HEK293 (cell line): ENCODE measurements at regions not wholly inside any gene's neighbourhood (a gene's known extent, or its start where the extent isn't known, plus 50 kb on each side); places are given as distances from the start of the nearest gene placed in this dataset.
A peak's percentile ranks its signal among the peaks of the same experiment; 100 is the strongest.

Source experiments
- CTCF ChIA-PET: fragments of 350-600 bp; formaldehyde crosslinking; extraction: SDS; loops from one replicate; lab custom pipeline; 2021; ENCODE audit warnings: antibody characterized with exemption; lab: Yijun Ruan, JAX
- POLR2A ChIA-PET: fragments of 300-600 bp; formaldehyde crosslinking; extraction: SDS; loops from one replicate; lab custom pipeline; 2020; ENCODE audit warnings: antibody characterized with exemption, inconsistent platforms; lab: Yijun Ruan, JAX
- H3K27ac ChIP-seq: fragments of 200-500 bp; sonication (Bioruptor generic); 2 replicates; pipeline ENCODE4 v1.5.1; 2014; ENCODE audit warnings: low read depth, low read length, control low read depth, inconsistent platforms; ENCODE audit errors: extremely low read depth
- H3K36me3 ChIP-seq, 2 experiments: fragments of 200-500 bp in 1 of 2; sonication (Bioruptor generic) in 1 of 2; 1 replicate in 1 of 2; 2 replicates in 1 of 2; pipeline ENCODE4 v1.5.1; 2014 to 2017; ENCODE audit warnings: inconsistent platforms in 2 of 2, low read length in 2 of 2; ENCODE audit not compliant: control insufficient read depth in 2 of 2, insufficient read depth in 1 of 2
- H3K4me1 ChIP-seq: fragments of 200-500 bp; sonication (Bioruptor generic); 2 replicates; pipeline ENCODE4 v1.5.1; 2014; ENCODE audit warnings: mild to moderate bottlenecking, low read length, inconsistent platforms; ENCODE audit not compliant: control insufficient read depth, insufficient read depth
- H3K4me3 ChIP-seq: 2 replicates; pipeline ENCODE4 v1.5.1; 2011; ENCODE audit warnings: low read depth, mild to moderate bottlenecking, control low read depth, low read length, moderate library complexity
- H3K9me3 ChIP-seq: fragments of 200-500 bp; sonication (Bioruptor generic); 2 replicates; pipeline ENCODE4 v1.5.1; 2014; ENCODE audit warnings: low read depth, low read length, inconsistent platforms; ENCODE audit not compliant: control insufficient read depth, insufficient read depth
- GLI2 ChIP-seq: fragments of 450-650 bp; formaldehyde crosslinking; IDR thresholded peaks from 2 replicates; pipeline ENCODE4; 2017; ENCODE audit warnings: missing biosample characterization, missing genetic modification characterization, low read depth, borderline replicate concordance
- KLF16 ChIP-seq: fragments of 450-650 bp; formaldehyde crosslinking; IDR thresholded peaks from 2 replicates; pipeline ENCODE4 v1.5.1; 2017; ENCODE audit warnings: missing biosample characterization, missing genetic modification characterization
- KLF8 ChIP-seq: fragments of 450-650 bp; formaldehyde crosslinking; IDR thresholded peaks from 2 replicates; pipeline ENCODE4 v1.5.1; 2016; ENCODE audit warnings: missing biosample characterization, missing genetic modification characterization
- PATZ1 ChIP-seq: fragments of 450-650 bp; formaldehyde crosslinking; IDR thresholded peaks from 2 replicates; pipeline ENCODE4 v1.5.1; 2016; ENCODE audit warnings: missing biosample characterization, missing genetic modification characterization
- SCRT1 ChIP-seq: fragments of 450-650 bp; formaldehyde crosslinking; IDR thresholded peaks from 2 replicates; pipeline ENCODE4 v1.5.1; 2016; ENCODE audit warnings: missing biosample characterization, missing genetic modification characterization, borderline replicate concordance
- SP7 ChIP-seq: fragments of 450-650 bp; formaldehyde crosslinking; IDR thresholded peaks from 2 replicates; pipeline ENCODE4 v1.5.1; 2016; ENCODE audit warnings: missing biosample characterization, missing genetic modification characterization
- YY1 ChIP-seq: fragments of 450-650 bp; formaldehyde crosslinking; IDR thresholded peaks from 2 replicates; pipeline ENCODE4 v1.5.1; 2018; ENCODE audit warnings: missing biosample characterization, missing genetic modification characterization
- ZBTB1 ChIP-seq: fragments of 450-650 bp; formaldehyde crosslinking; IDR thresholded peaks from 2 replicates; pipeline ENCODE4 v1.5.1; 2016; ENCODE audit warnings: missing biosample characterization, missing genetic modification characterization
- ZBTB17 ChIP-seq: fragments of 450-650 bp; formaldehyde crosslinking; IDR thresholded peaks from 2 replicates; pipeline ENCODE4 v1.5.1; 2016; ENCODE audit warnings: missing biosample characterization, missing genetic modification characterization
- ZFP3 ChIP-seq: fragments of 450-650 bp; formaldehyde crosslinking; IDR thresholded peaks from 2 replicates; pipeline ENCODE4 v1.5.1; 2016; ENCODE audit warnings: low read depth, missing biosample characterization, missing genetic modification characterization
- ZNF10 ChIP-seq: fragments of 450-650 bp; formaldehyde crosslinking; IDR thresholded peaks from 2 replicates; pipeline ENCODE4 v1.5.1; 2017; ENCODE audit warnings: missing biosample characterization, missing genetic modification characterization
- ZNF140 ChIP-seq: fragments of 450-650 bp; formaldehyde crosslinking; IDR thresholded peaks from 2 replicates; pipeline ENCODE4 v1.5.1; 2016; ENCODE audit warnings: missing biosample characterization, missing genetic modification characterization
- ZNF248 ChIP-seq: fragments of 450-650 bp; formaldehyde crosslinking; IDR thresholded peaks from 2 replicates; pipeline ENCODE4 v1.5.1; 2017; ENCODE audit warnings: missing biosample characterization, missing genetic modification characterization
- ZNF274 ChIP-seq, 2 experiments: fragments of 200-500 bp in 1 of 2; fragments of 450-650 bp in 1 of 2; sonication (Bioruptor generic) in 1 of 2; formaldehyde crosslinking in 1 of 2; IDR thresholded peaks; 2 replicates each; pipeline versions ENCODE4 v1.5.1 to v1.6.1; 2014 to 2016; ENCODE audit warnings: borderline replicate concordance in 1 of 2, inconsistent platforms in 1 of 2, low read length in 1 of 2, missing biosample characterization in 1 of 2, missing genetic modification characterization in 1 of 2
- ZNF362 ChIP-seq: fragments of 450-650 bp; formaldehyde crosslinking; IDR thresholded peaks from 2 replicates; pipeline ENCODE4 v1.5.1; 2016; ENCODE audit warnings: missing biosample characterization, missing genetic modification characterization
- ZNF501 ChIP-seq: fragments of 450-650 bp; formaldehyde crosslinking; IDR thresholded peaks from 2 replicates; pipeline ENCODE4 v1.5.1; 2016; ENCODE audit warnings: missing biosample characterization, missing genetic modification characterization
- ZNF521 ChIP-seq: fragments of 450-650 bp; formaldehyde crosslinking; IDR thresholded peaks from 2 replicates; pipeline ENCODE4 v1.5.1; 2017; ENCODE audit warnings: missing biosample characterization, mild to moderate bottlenecking, missing genetic modification characterization
- ZNF571 ChIP-seq: fragments of 450-650 bp; formaldehyde crosslinking; IDR thresholded peaks from 2 replicates; pipeline ENCODE4 v1.5.0; 2017; ENCODE audit warnings: missing biosample characterization, missing genetic modification characterization
- ZNF580 ChIP-seq: fragments of 450-650 bp; formaldehyde crosslinking; IDR thresholded peaks from 2 replicates; pipeline ENCODE4 v1.5.1; 2016; ENCODE audit warnings: missing biosample characterization, missing genetic modification characterization
- ZNF629 ChIP-seq: fragments of 450-650 bp; formaldehyde crosslinking; IDR thresholded peaks from 2 replicates; pipeline ENCODE4 v1.5.1; 2017; ENCODE audit warnings: missing biosample characterization, missing genetic modification characterization
- ZNF660 ChIP-seq: fragments of 450-650 bp; IDR thresholded peaks from 2 replicates; pipeline ENCODE4 v1.5.1; 2018; ENCODE audit warnings: missing biosample characterization, mild to moderate bottlenecking, missing genetic modification characterization
- ZNF664 ChIP-seq: fragments of 450-650 bp; formaldehyde crosslinking; IDR thresholded peaks from 2 replicates; pipeline ENCODE4 v1.5.1; 2016; ENCODE audit warnings: missing biosample characterization, missing genetic modification characterization
- ZNF830 ChIP-seq: fragments of 450-650 bp; IDR thresholded peaks from 2 replicates; pipeline ENCODE4 v1.5.0; 2018; ENCODE audit warnings: missing biosample characterization, missing genetic modification characterization, low read depth, mild to moderate bottlenecking, moderate library complexity
- ZSCAN5A ChIP-seq: fragments of 450-650 bp; formaldehyde crosslinking; IDR thresholded peaks from 2 replicates; pipeline ENCODE4 v1.5.1; 2016; ENCODE audit warnings: missing biosample characterization, missing genetic modification characterization
- TF ChIP-seq, protein P1 (sequence below): fragments of 450-650 bp; formaldehyde crosslinking; conservative IDR thresholded peaks from 2 replicates; pipeline ENCODE4 v1.5.1; 2016; ENCODE audit warnings: low read depth, missing biosample characterization, missing genetic modification characterization
- TF ChIP-seq, protein P2 (sequence below): fragments of 450-650 bp; formaldehyde crosslinking; IDR thresholded peaks from 2 replicates; pipeline ENCODE4 v1.5.1; 2016; ENCODE audit warnings: missing biosample characterization, missing genetic modification characterization

GRCh38 chr3:115513416-115513800, 109.9 kb upstream of the GAP43 start (continued):
- no peak for TF ChIP-seq KLF8 (tag by site-specific recombination)
- TF ChIP-seq ZNF580 (tag by site-specific recombination), result no peak
- no peak for TF ChIP-seq GLI2 (tag by site-specific recombination)
- no peak for TF ChIP-seq PATZ1 (tag by site-specific recombination)
- TF ChIP-seq SP7, result peak; percentile 71
- no peak for TF ChIP-seq ZFP3 (tag by site-specific recombination)
- 0 out of 2 replicates have a peak, but pooled peaks have one; percentile 4 for TF ChIP-seq ZNF660 (tag by site-specific recombination)
- TF ChIP-seq ZNF629 (tag by site-specific recombination), result peak; percentile 10; the same call in 1 of the 2 replicates
- no peak for TF ChIP-seq ZNF140
- TF ChIP-seq ZNF571 (tag by site-specific recombination), result no peak
- TF ChIP-seq ZNF362 (tag by site-specific recombination), result peak; percentile 79
- TF ChIP-seq ZNF274 (IDR thresholded peaks at IDR 0.05; ENCODE audit: low read length), result no peak
- no peak for TF ChIP-seq ZNF274 (tag by site-specific recombination; IDR thresholded peaks at IDR 0.05; ENCODE audit: borderline replicate concordance)
- no peak for TF ChIP-seq ZSCAN5A (tag by site-specific recombination)
- TF ChIP-seq ZNF10, result no peak
- no peak for TF ChIP-seq YY1 (tag by site-specific recombination)
- no peak for TF ChIP-seq ZNF501 (tag by site-specific recombination)
- TF ChIP-seq ZBTB1 (tag by site-specific recombination), result no peak
- no peak for TF ChIP-seq ZNF521 (tag by site-specific recombination)
- TF ChIP-seq ZNF664, result no peak
- no peak for TF ChIP-seq ZNF248 (tag by site-specific recombination)
- TF ChIP-seq ZNF830 (tag by site-specific recombination), result no peak
- no peak for TF ChIP-seq KLF16 (tag by site-specific recombination)
- no peak for TF ChIP-seq ZBTB17
- no peak for TF ChIP-seq SCRT1 (tag by site-specific recombination)
- TF ChIP-seq, all 188 proteins: peak for 6

GRCh38 chr3:115517457-115518050, 105.8 kb upstream of the GAP43 start:
- H3K4me1 ChIP-seq, result no peaks in the 10 kb centered on the region
- no peaks in the 10 kb centered on the region for H3K36me3 ChIP-seq
- POLR2A ChIA-PET, result no interaction called here
- H3K27ac ChIP-seq, result no peak overlapping the region
- CTCF ChIA-PET, result no interaction called here
- no peaks in the 10 kb centered on the region for H3K9me3 ChIP-seq
- H3K4me3 ChIP-seq, result no peak overlapping the region
- TF ChIP-seq, protein P1, sequence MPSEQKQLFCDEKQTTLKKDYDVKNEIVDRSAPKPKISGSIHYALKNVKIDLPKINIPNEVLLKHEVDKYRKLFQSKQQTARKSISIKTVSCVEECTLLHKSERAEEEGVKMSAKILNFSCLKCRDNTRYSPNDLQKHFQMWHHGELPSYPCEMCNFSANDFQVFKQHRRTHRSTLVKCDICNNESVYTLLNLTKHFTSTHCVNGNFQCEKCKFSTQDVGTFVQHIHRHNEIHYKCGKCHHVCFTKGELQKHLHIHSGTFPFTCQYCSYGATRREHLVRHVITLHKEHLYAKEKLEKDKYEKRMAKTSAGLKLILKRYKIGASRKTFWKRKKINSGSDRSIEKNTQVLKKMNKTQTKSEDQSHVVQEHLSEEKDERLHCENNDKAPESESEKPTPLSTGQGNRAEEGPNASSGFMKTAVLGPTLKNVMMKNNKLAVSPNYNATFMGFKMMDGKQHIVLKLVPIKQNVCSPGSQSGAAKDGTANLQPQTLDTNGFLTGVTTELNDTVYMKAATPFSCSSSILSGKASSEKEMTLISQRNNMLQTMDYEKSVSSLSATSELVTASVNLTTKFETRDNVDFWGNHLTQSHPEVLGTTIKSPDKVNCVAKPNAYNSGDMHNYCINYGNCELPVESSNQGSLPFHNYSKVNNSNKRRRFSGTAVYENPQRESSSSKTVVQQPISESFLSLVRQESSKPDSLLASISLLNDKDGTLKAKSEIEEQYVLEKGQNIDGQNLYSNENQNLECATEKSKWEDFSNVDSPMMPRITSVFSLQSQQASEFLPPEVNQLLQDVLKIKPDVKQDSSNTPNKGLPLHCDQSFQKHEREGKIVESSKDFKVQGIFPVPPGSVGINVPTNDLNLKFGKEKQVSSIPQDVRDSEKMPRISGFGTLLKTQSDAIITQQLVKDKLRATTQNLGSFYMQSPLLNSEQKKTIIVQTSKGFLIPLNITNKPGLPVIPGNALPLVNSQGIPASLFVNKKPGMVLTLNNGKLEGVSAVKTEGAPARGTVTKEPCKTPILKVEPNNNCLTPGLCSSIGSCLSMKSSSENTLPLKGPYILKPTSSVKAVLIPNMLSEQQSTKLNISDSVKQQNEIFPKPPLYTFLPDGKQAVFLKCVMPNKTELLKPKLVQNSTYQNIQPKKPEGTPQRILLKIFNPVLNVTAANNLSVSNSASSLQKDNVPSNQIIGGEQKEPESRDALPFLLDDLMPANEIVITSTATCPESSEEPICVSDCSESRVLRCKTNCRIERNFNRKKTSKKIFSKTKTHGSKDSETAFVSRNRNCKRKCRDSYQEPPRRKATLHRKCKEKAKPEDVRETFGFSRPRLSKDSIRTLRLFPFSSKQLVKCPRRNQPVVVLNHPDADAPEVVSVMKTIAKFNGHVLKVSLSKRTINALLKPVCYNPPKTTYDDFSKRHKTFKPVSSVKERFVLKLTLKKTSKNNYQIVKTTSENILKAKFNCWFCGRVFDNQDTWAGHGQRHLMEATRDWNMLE (tag by site-specific recombination), result no peak
- TF ChIP-seq, protein P2, sequence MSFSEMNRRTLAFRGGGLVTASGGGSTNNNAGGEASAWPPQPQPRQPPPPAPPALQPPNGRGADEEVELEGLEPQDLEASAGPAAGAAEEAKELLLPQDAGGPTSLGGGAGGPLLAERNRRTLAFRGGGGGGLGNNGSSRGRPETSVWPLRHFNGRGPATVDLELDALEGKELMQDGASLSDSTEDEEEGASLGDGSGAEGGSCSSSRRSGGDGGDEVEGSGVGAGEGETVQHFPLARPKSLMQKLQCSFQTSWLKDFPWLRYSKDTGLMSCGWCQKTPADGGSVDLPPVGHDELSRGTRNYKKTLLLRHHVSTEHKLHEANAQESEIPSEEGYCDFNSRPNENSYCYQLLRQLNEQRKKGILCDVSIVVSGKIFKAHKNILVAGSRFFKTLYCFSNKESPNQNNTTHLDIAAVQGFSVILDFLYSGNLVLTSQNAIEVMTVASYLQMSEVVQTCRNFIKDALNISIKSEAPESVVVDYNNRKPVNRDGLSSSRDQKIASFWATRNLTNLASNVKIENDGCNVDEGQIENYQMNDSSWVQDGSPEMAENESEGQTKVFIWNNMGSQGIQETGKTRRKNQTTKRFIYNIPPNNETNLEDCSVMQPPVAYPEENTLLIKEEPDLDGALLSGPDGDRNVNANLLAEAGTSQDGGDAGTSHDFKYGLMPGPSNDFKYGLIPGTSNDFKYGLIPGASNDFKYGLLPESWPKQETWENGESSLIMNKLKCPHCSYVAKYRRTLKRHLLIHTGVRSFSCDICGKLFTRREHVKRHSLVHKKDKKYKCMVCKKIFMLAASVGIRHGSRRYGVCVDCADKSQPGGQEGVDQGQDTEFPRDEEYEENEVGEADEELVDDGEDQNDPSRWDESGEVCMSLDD (tag by site-specific recombination), result no peak
